ENCODE measurements at regions not wholly inside any gene's neighbourhood (a gene's known extent, or its start where the extent isn't known, plus 50 kb on each side); places are given as distances from the start of the nearest gene placed in this dataset.
"Not testable (repeated sequence)": the region's sequence is repeated elsewhere in the genome, so short reads cannot be mapped to it uniquely, and the experiment has no call there.

DNA sequence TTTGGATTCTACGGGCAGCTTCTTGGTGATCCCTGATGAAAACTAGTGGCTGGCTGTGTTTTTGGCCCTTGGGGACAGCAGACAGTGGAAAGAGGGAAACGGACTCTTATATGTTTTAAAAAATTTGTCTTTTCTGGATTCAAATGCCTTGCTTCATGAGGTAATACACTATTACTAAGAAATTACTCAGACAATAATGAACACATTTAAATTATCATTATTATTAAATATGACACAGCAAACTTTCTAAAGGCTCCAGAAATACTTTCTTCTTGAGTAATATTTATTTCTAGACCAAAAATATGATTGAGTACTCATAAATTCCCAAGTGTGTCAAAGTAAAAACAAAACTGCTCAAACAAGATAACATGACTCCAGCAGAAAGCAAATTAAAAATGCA is 520.7 kb upstream of the AADAT start:
- DNase-seq (ENCODE audit: low spot score) = no peak

GRCh38 chr4:170599894-170600293 is 510.1 kb upstream of the AADAT start:
- no peak for DNase-seq (ENCODE audit: low spot score)

- DNase-seq (ENCODE audit: low spot score) = no peak
Measured at GRCh38 chr4:170591076-170591475, 501.3 kb upstream of the AADAT start.

- DNase-seq (ENCODE audit: low spot score) = peak; percentile 50
Measured at GRCh38 chr4:170589597-170590191, 499.9 kb upstream of the AADAT start.

DNA sequence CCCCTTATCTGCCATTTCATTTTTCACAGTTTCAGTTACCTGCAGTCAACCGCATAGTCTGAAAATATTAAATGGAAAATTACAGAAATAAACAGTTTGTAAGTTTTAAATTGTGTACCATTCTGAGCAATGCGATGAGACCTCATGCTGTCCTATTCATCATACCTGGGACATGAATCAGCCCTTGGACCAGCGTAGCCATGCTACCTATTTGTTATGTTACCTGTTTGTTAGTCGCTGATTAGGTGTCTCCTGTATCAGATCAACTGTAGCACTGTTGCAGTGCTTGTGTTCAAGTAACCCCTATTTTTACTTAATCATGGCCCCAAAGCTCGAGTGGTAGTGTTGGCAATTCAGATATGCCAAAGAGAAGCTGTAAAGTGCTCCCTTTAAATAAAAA is 492.2 kb upstream of the AADAT start:
- no peak for DNase-seq (ENCODE audit: low spot score)

DNA sequence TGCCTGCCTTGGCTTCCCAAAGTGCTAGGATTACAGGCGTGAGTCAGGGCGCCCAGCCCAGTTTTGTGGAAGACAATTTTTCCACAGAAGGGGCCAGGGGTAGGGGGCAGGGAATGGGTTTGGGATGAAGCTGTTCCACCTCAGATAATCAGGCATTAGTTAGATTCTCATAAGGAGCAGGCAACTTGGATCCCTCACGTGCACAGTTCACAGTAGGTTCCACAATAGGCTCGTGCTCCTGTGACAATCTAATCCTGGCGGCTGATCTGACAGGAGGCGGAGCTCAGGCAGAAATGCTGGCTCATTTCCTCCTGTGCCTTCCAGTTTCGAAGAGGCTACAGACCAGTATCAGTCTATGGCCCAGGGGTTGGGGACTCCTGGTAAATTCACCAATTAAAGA is 491.6 kb upstream of the AADAT start:
- DNase-seq (ENCODE audit: low spot score) = no peak

DNA sequence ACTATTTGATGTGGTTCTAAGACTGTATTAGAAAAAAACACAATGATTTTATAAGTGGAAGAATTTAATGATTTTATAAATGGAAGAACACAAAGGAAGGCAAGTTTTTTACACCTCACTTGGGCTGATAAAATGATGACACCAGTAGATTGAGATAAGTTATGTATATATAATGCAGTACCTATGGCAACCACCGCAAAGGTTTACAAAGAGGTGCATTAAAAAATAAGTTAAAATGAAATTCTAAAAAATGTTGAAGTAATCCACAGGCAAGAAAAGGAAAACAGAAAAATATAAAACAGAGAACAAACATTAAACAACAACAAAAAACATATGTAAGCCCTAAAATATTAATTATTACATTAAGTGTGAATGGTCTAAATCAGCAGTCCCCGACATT is 490.9 kb upstream of the AADAT start:
- no peak for DNase-seq (ENCODE audit: low spot score)

DNA sequence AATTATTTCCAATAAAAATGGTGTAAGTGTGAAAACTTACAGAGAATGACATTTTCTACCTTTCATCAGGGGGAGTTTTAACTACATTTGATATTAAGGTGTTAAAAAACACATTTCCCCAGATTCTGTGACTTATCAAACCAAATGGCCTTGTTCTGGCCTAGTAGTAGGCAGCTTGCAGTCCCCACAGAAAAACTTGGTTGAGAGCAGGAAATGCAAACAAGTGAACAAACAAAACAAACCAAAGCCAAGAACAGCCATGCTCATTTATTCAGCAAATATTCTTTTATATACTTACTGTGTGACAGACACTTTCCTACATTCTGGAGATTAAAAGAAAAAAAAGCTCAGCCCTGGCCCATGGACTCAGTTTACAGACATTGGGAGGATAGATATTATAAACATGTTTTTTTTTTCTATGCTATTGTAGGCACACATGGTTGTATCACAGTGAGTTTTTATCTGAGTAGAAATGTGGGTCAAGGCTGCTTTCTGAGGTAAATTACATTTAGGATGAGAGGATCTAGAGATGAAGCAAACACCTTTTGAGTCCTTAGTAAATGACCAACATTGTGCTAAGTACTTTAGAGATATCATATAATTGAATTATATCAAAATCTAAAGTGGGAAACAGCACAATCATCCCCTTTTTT is 449.2 kb upstream of the AADAT start:
- no peak for DNase-seq (ENCODE audit: low spot score)

- DNase-seq (ENCODE audit: low spot score) = no peak
Measured at GRCh38 chr4:170529748-170530722, 440.3 kb upstream of the AADAT start.

GRCh38 chr4:170526471-170526870 is 436.7 kb upstream of the AADAT start:
- DNase-seq (ENCODE audit: low spot score) = no peak

DNA sequence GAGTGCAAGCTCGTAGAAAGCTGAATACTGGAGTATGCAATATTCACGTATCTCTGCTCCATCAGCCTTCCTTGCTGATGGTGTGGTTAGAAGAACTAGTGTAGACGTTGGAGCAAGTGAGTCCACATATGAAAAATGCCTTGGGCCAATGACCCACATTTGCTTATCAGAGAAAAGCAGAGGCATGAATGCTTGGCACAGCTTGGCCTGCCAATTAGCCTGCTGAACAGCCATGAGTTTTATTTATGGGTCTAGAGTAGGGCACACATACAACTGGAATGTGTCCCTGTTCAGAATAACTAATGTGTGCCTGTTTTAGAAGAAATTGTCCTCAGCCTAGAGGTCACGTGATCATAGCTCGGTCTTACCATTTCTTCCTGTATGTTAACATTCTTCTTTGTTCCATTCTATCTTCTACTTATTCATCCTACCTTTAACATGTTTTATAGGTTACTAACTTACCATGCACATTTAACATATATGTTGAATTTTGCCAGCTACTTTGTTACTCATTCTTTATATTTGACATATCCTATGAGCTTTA is 432.7 kb upstream of the AADAT start:
- no peak for DNase-seq (ENCODE audit: low spot score)

DNA sequence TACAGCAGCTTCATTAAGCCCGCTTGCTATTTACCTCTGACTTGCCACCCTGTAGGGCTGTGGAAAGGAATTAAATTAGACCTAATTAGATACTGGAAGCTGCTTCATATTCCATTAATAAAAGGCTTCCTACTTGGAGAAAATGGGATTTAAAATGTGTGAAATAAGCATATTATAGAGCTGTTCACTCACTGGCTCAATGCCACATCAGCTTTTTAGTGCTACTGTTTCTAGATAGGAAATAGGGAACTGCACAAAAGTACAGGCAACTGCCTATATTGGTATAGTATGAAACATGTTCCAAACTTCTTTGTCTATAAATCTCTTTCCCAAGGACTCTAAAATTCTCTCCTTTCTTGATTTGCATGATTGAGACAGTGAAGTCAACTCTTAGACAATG is 407.9 kb upstream of the AADAT start:
- no peak for DNase-seq (ENCODE audit: low spot score)

- DNase-seq (ENCODE audit: low spot score) = peak; percentile 5
Measured at GRCh38 chr4:170497112-170497511, 407.4 kb upstream of the AADAT start.

GRCh38 chr4:170491981-170492380 is 402.2 kb upstream of the AADAT start:
- no peak for DNase-seq (ENCODE audit: low spot score)

- DNase-seq (ENCODE audit: low spot score) = no peak
Measured at GRCh38 chr4:170476351-170476750, 386.6 kb upstream of the AADAT start.

DNA sequence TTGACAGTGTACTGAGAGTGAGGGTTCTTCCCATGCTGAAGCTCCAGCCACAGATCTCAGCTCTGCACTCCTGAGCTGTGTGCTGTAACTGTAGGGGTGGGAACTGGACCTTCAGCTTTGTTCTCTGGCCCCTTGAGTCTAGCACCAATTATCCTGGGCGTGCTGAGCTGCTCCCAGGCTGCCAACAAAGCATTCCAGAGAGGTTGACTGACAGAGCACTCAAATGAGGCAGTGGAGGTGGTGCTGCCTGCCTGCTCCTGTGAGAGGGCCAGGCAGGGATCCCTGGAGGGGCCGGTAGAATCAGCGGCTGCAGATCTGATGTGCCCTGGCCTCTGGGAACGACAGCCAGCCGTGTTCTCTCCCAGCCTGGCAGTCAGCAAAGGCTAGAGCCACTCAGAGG is 375.7 kb upstream of the AADAT start:
- no peak for DNase-seq (ENCODE audit: low spot score)

- no peak for DNase-seq (ENCODE audit: low spot score)
Measured at GRCh38 chr4:170464614-170465197, 374.9 kb upstream of the AADAT start.

DNA sequence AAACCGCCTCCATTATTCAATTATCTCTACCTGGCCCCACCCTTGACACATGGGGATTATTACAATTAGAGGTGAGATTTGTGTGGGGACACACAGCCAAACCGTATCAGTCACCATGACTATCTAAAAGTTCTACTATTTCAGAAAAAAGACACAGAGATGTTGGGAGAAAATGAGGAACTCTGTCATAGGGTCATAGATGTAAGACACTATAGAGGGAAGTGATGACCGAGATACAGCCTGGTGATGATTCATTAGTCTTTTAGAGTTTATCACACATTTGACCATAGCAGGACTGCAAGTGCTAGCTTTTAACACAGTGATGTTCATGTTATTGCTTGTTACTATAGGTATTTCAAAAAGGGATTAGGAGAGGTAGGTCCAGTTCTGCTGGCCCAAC is 357.0 kb upstream of the AADAT start:
- DNase-seq (ENCODE audit: low spot score) = no peak

GRCh38 chr4:170441146-170441545 is 351.4 kb upstream of the AADAT start:
- not testable (repeated sequence) for DNase-seq (ENCODE audit: low spot score)

DNA sequence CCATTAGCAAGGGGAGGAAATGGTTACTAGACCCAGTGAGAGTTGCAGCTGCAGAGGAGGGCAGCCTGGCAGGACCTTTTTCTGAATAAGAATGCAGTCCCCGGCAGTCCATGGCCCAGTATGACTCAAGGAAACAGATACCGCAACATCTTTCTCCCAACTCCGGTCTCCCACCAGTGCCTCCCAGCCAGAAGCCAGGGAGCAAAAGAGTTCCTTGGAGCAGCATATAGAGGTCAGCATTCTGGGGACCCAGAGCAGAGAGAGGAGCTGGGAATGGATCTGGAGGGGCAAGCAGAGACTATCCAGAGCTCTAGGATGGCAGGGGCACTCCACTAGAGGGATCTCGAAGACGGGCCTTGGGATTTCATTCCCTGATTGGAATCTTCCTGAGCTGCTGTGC is 339.2 kb upstream of the AADAT start:
- no peak for DNase-seq (ENCODE audit: low spot score)

- DNase-seq (ENCODE audit: low spot score) = no peak
Measured at GRCh38 chr4:170425521-170426143, 335.9 kb upstream of the AADAT start.

All from SK-N-DZ (cell line).